ENCODE measurements at regions not wholly inside any gene's neighbourhood (a gene's known extent, or its start where the extent isn't known, plus 50 kb on each side); places are given as distances from the start of the nearest gene placed in this dataset.

DNA sequence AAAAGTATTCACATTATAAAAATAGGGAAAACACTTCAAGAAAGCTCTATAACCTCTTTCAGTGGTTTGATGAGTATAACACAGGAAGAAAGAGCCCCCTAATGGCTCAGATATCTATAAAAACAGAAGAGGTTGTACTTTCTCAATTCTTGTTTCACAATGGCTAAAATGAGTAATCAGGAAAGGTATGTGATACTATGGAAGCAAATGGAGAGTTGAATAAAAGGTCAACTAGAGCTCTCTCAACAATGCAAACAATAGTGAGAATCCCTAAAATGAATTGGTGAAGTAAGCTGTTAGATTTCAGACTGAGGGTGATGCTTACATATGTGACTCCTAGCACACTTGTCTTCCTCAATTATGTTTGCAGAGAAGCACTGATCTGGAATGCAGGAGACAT, 584.6 kb upstream of the CDH18 start:
- TF ChIP-seq POLR2AphosphoS5 (IDR thresholded peaks at IDR 0.05; ENCODE audit: low read depth, low read length) (no peak), POLR2A (IDR thresholded peaks at IDR 0.05; ENCODE audit: low read depth, low read length) (no peak), TAF1 (IDR thresholded peaks at IDR 0.05; ENCODE audit: low read depth, low read length) (no peak), SPI1 (IDR thresholded peaks at IDR 0.05; ENCODE audit: low read depth, low read length) (no peak)

All from GM12891 (cell line).